Stimulated activated CD8-positive, alpha-beta memory T cell treated with anti-CD3 and anti-CD28 coated beads, Interleukin-7, amount 100 ng/mL, for 48 hours (primary cell): ENCODE measurements at regions not wholly inside any gene's neighbourhood (a gene's known extent, or its start where the extent isn't known, plus 50 kb on each side); places are given as distances from the start of the nearest gene placed in this dataset.
"Not testable (repeated sequence)": the region's sequence is repeated elsewhere in the genome, so short reads cannot be mapped to it uniquely, and the experiment has no call there.

Experiments
- DNase-seq, 2 donors: peaks; one replicate each; pipeline ENCODE4 v3.0.0-alpha.2; 2020; ENCODE audit warnings: low read depth in 1 of 2; ENCODE audit errors: extremely low read depth in 1 of 2

DNA sequence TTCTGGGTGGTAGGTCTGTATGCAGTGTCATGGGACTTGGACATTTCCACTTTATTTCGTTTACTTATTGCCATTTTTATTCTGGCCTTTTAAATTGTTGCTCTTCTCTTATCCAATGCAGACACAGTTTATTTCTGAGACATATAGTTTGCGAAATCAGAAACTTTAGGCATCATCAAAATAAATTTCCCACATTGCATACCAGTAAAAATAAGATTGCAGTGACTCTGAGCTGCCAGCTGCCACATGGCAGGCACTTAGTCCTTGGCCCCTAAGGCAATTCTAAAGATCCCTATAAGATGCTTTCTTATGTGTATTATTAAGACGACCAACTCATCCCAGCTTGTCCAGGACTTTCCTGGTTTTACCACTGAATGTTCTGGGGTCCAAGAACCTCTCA, 81.8 kb upstream of the ANKRD1 start:
- no peak for DNase-seq

DNA sequence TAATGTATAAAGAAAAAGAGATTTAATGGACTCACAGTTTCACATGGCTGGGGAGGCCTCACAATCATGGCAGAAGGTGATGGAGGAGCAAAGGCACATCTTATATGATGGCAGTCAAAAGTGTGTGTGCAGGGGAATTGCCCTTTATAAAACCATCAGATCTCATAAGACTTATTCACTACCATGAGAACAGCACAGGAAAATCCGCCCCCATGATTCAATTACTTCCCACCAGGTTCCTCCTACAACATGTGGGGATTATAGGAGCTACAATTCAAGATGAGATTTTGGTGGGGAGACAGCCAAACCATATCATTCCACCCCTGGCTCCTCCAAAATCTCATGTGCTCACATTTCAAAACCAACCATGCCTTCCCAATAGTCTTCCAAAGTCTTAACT, 82.5 kb upstream of the ANKRD1 start:
- DNase-seq: not testable (repeated sequence)

DNA sequence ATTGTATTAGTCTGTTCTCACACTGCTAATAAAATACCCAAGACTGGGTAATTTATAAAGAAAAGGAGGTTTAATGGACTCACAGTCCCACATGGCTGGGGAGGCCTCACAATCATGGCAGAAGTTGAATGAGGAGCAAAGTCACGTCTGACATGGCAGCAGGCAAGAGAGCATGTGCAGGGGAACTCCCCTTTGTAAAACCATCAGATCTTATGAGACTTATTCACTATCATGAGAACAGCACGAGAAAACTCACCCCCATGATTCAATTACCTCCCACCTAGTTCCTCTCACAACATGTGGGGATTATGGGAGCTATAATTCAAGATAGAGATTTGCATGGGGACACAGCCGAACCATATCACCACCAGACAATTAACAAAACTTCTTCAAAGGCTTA, 84.4 kb upstream of the ANKRD1 start:
- DNase-seq: not testable (repeated sequence)

DNA sequence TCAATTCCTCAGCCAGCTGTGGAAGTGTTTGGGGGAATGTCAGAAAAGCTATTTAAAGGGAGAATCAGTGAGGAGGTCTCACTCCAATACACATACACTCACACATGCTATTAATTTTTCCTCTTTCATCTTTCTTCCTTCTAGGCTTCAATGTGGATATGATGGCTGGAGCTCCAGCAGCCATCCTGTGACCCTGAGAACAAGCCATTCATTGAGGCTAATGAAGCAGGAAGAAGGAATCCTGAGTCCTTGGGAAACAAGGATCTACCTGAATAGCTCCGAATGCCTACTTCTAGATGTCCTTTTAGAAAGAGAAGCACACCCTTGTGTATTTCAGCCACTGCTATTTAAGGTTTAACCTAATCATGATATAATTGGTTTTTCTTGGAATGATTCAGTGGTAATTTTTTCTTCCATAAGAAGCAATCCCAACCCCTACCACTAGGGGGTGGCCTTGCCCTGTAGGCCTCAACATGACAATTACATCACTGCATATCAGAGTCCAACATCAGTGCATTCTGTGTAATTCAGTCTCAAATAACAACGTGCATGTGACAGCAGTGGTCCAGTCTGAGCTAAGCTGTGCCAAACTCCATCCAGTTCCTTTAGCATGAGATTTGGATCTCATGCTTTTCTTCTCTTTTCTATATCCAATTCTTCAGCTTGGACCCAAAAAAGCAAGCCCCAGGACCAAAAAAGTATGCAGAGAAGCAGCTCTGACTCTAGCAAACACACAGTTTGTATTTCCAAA, 85.3 kb upstream of the ANKRD1 start:
- peak in 1 of 2 donors; percentile 57 for DNase-seq

DNA sequence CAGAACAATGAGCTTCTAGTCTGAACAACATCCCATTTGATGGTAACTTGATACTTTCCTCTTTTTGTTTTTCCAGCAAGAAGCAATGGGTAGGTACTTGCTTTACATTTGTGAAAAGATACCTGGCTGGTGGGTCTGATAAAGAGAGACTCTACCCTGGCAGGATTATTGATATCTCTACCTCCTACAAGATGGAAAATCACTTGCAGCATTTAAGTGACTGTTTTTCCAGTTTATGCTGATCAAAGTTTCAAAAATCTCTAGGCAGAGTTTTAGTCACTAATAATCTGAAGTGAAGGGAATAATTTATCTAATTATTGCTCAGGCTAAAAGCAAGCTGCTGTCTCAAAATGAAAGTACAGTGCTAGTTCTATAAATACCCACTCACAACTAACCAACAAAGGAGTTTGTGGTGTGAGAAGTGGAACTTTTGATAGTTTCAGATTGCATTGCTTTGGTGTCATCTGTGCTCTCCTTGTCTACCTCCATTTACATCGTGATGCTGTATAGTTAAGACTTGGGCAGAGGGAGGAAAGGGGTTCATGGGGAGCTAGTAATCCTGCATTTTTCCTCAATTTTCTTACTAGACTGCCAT, 86.0 kb upstream of the ANKRD1 start:
- no peak for DNase-seq

DNA sequence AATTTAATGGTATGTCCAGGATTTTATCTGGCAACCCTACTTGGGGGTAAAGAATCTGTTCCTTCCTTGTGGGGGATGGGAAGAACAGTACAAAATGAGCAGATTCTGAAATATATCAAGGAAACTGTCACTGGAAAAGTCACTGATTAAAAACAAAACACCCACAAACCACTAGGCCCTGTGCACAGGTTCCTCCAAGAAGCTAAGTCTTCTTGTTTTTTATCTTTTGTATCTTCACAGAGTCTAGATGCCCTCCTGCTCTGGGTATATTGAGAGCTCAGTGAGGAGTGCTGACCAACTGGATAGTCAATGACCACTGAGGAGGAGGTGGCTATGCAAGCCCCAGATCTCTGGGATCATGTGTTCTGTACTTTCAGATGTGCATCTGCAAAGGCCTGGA, 86.8 kb upstream of the ANKRD1 start:
- DNase-seq: no peak

DNA sequence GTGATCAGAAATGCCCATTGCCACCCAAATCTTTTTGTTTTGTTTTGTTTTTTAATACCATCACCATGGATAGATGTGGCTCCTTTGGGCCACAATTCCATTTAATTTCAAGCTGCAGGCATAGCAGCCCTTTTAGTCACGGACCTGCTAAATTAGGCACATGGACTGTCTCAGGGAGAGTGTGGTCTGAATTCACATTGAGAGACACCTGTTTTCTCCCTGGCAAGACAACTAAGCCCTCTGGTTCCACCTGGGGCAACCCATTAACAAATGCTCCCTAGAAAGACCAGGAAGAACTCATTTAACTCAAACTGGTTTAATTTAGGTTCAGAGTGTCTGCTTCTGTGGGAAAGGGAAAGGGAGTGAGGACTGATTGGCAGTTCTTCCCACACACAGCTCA, 88.2 kb upstream of the ANKRD1 start:
- DNase-seq: no peak

DNA sequence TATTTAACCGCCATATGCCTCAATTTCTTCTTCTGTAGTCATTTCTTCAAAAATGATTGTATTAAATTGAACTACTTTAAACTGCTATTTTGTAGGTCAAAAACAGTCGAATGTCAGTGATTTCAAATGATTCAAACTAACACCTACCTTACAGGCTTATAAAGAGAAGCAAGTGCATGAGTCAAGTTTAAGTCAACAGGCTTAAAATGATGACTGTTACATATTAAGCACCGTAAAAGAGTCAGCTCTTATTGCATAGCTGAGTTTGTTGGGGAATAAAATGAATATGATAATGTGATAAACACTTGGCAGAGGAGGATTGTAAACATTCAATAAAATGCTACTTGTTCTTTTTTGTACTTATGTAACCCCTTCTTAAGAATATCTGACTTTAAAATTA, 90.1 kb upstream of the ANKRD1 start:
- DNase-seq: no peak

DNA sequence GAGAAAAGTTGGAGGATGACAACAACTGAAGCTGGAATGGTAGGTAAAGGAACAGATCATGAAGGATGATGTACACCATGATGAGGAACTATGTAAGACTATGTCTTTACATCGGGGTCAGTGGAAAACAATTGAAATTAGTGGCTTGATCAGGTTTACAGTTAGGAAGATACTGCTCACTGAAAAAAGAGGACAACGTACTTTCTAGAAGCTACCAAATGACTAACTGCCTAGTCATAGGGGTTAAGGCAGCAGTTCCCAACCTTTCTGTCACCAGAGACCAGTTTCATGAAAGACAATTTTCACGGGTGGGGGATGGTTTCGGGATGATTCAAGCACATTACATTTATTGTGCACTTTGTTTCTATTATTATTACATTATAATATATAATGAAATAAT, 91.6 kb upstream of the ANKRD1 start:
- DNase-seq: no peak

DNA sequence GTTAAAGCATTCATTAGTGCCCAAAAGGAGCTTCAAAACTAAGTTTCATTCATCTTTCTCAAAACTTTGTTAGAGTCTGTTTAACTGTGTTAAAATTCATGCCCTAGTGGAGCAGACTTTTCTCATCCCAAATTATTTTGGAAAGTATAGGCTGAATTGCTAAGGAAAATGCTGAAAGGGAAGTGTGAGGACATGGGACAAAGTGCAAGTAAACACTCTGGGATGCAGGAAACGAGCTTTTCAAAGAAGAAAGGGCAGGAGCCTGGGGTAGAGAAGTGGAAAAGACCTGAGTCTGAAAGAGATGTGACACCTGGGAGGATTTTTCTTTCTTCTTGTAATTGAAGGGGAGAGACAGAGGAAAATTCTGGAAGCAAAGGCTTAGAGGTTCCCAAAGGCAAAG, 93.1 kb upstream of the ANKRD1 start:
- no peak for DNase-seq

DNA sequence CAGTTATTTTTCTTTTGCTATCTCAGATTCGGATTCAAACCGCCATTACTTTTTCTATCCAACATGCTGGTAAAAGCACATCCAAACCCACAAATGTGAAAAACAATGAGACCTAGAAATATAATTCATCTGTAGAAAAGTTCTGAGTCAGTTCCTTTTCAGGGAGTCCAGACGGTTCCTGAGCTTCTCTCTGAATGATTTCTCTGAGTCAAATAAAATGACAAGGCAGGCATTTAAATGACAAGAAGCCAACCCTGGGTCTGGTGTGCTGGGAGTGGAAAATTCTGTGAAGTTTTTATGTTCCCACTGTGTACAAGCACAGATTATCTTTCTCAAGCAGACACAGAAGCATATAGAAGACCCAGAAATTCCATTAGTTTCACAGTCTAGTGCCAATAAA, 96.3 kb upstream of the ANKRD1 start:
- no peak for DNase-seq

DNA sequence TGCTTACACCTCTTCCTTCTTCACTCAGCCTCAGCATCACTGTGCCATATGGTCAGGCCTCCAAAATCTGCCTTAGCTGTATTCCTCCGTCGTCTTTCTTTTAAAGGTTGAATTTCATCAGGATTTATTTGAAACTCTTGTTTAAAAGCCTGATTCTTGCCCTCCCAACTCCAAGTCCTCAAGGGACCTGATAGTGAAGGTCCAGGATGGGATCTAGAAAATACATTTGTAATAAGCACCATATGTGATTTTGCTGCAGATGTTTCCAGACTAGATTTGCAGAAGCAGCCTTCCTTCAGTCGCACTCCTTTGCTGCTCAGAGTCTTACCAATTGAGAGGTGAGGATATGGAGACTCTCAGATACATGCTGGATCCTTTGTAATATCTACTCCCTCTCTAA, 101.0 kb upstream of the ANKRD1 start:
- DNase-seq: no peak

DNA sequence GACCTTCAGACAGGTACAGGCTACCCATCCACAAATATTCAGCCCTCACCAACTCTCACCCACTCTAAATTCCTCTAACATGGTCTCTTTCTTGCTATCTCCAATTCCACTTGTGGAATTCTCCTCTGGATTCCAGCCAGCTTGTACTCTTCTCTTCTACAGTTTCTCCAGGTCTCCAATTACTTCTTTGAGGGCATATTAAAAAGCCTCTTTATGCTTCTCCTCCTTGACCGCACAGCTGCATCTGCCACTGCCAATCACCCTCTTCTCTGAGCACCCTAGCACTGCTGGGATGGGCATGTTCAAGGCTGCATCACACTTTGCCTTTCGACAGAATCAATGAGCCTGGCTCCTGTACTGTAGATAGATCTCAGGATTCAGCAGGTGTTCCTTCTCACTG, 101.5 kb upstream of the ANKRD1 start:
- DNase-seq: no peak

DNA sequence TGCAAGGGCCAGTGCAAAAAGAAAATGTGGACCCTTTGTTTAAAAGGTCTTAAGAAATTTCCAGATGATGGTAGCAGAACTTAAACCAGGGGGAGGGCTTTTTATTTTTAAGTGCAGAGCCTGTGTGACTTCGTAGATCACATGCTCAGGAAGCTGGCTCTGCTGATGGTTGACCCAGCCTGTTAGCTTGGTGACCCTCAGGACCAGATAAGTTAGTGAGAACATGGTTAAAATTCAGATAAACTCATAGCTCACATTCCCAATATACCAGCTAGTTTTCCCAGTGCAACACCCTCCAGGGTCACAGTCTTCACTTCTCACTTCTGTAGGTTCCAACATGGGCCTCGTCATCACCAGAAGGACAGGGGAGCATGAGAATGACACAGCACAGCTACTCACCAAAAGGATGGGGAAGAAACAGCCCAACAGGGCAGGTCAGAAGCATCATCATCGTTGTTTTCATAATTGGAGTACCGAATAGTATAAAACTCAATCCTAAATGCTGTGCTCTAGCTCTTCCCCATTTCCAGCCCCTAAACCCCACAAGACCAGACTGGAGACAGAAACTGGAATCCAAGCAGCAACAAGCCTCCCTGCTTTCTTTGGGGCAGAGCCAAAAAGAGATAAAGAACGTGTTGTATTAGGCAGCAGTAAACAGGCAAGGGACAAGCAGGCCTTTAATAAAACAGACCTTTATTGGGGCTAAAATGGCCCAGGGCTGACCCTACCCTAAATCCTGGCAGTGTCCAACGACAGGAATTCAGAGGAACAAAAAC, 102.2 kb upstream of the ANKRD1 start:
- DNase-seq: no peak

DNA sequence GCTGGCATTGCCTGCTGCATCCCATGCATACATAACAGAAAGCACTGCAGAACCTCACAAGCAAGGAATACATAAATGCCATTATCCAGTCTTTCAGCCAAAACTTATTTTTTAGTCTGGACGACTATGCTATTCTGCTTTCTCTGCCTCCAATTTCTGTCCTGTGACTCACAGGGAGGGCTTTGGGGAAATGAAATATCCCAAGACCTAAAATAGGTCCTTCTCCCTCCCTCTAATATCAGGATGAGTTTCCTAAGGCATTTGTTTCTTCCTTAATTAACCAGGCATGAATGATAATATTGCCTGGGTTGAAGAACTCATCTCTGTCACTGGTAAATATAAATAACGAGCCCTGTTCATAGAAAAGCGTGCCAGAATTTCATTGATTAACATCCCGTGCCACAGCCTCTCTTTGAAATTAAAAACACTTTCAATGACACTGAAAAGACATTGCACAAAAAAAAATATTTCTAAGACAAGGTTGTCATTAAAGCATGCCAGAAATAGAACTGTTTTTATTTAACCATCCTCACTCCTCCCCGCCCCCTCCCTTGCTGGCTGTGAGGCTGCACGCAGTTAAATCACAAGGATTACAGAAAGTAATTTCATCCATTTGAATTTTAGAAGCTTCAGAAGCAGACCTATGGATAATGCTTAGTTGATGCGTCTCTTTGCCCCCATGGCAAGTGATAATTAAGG, 103.0 kb upstream of the ANKRD1 start:
- DNase-seq: no peak

DNA sequence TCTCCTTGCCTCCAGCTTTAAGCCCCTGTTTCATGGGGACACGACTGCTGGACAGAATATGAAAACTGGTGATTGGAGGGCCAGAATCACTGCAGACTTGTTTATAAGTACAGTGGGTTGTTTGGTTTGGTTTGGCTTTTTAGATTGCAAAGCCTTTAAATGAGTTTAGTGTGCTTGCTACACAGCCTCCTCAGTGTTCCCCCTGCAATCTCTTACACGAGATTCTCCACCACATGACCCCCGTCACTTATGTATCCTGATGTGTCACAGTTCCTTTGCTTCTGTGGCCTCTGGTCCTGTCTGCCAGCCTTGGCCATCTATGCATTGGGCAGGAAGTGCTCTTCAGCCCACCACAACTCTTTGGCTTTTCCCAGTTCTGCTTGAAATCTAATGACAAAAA, 103.7 kb upstream of the ANKRD1 start:
- DNase-seq: no peak

DNA sequence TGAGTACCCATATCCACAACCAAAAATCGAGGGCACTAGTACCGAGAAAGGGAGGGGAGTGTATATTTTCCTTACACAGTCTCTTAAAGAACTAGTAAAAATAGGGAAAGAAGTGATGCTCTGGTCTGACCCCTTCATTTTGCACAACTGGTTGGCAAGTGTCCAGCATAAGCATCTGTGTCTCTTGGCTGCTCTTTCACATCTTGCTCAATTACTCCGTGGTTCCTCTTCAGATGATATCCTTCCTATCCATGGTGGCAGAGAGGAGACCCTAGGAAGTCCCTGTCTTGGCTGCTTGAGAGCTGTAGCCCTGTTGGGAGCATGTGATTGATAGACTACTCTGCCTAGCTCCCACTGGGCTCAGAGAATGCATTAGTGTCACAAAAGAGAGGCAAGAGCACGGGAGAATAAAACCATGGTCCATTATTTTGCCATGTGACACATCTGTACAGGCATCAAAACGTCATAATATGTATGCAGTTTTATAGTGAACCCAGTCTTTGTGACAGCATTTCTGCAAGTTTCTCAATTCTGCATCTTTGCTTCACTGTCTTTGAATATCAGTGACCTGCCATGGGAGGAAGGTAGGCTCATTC, 111.8 kb upstream of the ANKRD1 start:
- DNase-seq: no peak

DNA sequence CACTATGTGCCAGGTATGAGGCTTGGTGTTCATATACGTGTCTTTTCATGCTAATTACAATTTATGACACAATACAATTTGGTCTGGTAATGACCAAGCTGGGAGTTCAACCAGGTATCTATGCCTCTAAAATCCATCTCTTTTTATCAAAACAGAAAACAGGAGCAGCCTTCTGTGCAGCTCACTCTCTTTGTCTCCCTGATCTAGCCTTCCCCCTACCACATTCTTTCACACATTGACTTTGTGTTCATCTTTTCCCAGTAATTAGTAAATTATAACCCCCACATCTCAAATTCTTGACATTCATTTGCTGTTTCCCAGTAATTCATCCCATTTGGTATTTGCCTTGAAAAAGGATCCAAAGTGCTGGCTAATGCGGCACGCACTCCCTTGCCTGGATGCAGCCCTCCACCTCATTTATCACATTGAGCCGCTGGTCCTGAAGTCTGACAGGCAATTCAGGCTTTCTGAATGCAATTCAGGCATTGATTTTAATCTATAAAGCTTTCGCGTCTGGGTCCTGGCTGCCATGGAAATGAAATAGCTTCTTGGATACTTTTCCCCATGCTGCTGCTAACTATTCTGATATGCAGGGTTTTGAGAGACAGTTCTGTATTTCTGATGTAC, 112.5 kb upstream of the ANKRD1 start:
- no peak for DNase-seq

DNA sequence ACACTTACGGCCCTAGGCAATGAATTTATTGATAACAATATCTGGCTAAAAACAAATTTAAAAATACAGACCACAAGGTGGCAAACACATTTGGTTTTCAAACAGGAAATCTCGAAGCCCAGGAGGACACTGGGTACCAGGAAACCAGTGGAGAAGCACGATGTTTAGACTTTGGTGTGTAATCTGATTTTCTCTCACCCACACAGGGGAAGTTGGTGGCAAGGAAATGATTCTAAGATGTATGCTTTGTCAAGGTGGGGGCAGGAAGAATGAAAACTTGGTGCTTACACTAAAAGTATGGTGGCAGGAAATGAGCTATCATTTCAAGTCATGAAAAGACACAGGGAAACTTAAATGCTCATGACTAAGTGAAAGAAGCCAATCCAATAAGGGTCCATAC, 113.2 kb upstream of the ANKRD1 start:
- DNase-seq: no peak

DNA sequence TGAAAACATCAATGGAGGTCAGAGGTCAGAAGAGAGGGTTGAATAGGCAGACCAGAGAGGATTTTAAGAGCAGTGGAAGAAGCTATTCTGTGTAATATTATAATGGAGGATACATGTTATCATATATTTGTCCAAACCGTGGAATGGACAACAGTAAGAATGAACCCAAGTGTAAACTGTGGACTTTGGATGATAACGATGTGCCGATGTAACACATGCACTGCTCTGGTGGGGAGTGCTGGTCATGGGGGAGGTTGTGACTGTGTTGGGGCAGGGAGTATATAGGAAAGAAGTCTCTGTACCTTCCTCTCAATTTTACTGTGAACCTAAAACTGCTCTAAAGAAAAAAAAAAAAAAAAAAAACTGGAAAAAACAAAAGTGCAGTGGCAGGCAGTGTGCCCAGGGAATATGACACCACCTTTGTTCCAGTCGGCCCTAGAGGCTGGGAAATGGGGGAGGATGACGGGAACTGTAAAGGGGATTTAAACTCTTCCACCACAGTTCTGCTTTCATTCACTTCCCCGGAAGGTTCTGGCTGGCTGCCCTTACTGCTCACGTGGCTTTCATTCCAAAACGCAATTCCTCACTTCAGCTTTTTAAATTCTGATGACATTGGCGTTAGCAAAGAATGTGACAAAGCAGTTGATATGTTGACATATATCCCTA, 113.7 kb upstream of the ANKRD1 start:
- no peak for DNase-seq
